Kidney tubule cell (primary cell): ENCODE measurements at regions not wholly inside any gene's neighbourhood (a gene's known extent, or its start where the extent isn't known, plus 50 kb on each side); places are given as distances from the start of the nearest gene placed in this dataset.
A peak's percentile ranks its signal among the peaks of the same experiment; 100 is the strongest.

Experiments
- DNase-seq: peaks from one replicate; pipeline ENCODE4 v3.0.0-alpha.2; 2018; ENCODE audit warnings: low spot score

DNA sequence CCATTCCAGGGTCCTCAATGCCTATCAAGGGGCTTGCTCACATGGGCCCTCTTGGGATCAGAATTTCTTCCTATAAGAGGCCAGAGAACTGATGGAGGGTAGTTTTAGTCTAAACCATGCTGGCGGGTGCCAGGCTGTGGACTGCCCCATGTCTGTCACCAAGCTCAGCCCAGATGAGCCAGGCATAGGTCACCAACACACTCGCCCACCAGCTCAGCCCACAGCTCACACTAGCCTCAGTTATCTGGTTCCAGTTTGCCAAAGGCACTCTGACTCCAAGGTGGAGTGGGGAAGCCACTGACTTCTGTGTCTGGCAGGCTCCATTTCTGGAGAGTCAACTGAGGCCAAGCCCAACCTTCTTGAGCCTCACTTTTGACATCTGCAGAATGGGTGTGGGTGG lies 50.7 kb upstream of the INSYN1 start:
- DNase-seq: no peak

DNA sequence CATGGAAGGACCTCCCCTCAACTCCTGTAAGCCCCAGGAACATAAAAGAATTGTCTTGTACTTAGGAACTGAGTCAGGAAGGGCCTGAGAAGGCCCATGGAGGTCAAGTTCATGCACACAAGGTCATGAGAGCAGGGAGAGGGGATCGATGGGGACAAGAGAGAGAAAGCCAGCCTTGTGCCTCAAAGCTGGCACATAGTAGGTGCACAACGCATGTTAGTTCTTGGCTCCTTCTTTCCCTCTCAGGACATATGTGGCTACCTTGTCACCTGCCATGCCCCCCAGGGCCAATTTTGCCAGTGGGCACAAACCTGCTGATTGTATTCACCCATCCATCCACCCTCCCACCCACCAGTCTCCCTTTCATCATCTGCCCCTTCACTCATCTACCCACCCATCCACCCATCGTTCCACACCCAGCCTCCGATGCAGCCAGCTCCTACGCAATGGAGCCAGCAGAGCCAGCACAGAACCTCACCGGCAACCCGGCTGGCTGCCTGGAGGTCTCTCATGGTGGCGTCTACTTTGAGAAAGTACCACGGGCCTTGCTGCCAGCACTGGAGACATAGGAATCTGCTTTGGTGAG lies 52.4 kb upstream of the INSYN1 start:
- no peak for DNase-seq

DNA sequence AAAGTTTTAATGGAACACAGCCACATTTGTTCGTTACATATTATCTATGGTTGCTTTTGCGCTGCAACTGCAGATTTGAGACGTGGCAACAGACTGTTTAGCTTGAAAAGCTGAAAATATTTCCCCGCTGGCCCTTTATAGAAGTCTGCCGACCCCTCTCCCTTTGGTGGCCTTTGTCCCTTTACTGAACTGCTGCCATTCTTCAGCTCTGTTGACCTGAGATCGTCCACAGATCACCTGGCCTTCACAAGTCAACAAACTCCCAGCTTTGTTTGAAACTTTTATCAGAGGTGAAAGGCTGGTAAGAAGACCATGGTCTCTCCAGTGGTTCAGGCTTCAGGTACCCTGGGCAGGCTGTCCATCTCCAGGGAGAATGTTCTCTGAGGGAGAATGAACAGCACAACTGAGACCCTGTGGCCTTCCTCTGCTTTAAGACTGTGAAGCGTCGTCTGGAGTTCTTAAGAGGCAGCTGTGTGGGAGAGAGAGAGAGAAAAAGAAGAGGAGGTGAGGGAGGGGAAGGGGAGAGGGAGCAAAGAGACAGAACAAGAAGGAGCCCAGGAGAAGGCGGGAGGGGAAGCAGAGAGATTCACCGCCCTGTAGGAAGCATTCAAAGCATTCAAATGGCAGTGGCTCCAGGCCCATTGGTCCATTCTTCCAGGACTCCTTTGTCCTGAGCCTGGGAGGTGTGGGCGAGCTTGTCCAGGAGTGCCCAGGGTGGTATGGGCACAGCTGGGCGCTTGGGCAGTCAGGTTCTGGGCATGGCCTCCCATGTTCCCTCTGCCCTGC lies 53.7 kb upstream of the INSYN1 start:
- no peak for DNase-seq

DNA sequence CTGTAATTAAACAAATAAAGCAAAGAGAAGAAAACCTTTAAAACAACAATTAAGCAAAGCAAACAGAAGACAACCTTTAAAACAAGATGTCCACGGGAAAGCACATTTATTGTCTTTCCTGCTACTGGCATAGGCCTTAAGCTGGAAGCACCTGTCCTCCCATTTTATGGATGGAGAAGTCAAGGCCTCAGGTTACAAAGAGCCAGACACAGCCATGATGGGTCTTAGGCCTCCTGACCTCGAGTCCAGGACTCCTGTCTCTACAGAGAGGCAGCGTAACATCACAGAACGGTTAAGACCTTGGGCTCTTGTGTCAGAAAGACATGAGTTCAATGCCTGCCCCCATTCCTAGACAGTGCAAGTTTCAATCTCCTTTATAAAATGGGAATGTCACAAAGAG lies 54.7 kb upstream of the INSYN1 start:
- DNase-seq: no peak

DNA sequence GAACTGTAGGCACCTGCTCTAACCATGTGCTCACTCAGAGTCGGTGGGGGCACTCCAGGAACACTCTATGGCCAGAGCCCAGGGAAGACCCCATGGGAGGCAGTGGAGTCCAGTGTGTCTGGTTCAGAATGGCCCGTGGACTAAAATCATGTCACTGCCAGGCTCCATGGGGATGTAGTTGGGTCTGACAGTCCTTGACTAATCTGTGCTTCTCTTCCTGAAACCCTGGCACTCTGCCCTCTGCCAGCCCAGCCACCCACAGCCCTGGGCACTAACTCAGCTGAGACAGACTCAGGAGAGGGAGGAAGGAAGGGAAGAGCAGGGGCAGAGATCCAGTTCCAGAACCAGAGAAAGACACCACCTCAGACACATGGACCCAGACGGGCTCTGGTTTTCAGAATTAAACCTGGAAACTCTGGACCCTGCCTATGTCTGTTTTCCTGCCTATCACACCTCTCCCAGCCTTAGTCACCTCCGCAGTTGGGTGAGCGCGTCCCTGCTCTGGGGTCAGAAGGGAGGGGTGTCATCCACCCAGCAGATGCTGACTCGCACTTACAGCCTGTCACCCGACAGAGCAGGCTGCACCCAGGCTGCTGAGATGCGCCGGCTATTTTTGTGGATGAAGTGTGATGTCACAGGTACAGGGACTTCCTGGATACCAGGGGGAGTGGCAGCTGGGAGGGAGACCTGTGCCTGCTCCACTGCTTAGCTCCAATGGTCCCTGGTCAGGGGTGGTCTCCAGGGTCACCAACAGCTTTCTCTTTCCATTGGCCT lies 56.8 kb upstream of the INSYN1 start:
- peak; percentile 93 for DNase-seq

DNA sequence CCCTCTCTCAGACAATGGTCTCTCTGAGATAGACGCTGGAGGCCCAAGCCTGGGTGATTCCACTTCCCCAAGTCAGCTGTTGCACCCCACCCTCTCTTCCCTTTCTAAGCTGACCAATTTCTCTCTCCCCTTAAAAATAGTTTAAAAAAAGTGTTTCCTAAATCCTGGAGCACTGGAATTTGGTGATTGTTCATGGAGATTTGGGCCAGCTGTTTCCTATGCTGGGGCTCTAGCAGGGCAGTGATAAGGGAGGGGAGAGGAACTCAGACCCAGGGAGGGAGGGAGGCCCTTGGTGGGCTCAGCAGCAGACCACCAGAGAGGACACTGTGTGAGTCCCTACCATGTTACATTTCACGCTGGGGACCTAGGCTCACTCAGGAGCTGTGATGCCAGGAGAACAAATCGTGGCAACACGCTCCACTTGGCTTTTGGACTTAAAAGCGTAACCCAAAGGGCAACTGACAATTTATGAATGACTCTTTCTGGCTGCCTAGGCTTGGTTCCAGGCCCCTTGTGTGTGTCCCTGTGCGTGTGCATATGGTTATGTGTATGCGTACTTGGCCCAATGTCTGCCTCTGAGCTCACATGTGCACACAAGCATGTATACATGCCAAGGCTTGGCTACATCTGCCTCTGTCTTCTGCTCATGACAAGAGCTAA lies 59.8 kb upstream of the INSYN1 start:
- no peak for DNase-seq

DNA sequence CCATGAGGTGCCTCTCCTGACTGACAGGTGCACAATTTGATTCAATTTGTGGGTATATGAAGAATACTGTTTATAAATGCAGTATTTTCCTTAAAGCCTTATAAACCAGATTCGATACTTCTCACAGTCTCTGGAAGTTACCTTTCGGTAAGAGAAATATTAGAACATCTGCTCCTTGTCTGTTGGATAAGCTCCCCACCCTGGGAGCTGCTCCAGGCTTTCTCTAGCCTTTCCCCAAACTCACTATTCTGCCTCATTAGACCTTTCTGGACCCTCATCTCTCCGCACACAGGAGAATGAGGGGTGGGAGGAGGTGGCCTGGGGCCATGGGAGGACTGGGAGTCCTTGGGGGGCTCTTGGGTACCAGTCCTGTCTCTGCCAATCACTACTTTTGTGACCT lies 59.8 kb upstream of the TBC1D21 start:
- no peak for DNase-seq

DNA sequence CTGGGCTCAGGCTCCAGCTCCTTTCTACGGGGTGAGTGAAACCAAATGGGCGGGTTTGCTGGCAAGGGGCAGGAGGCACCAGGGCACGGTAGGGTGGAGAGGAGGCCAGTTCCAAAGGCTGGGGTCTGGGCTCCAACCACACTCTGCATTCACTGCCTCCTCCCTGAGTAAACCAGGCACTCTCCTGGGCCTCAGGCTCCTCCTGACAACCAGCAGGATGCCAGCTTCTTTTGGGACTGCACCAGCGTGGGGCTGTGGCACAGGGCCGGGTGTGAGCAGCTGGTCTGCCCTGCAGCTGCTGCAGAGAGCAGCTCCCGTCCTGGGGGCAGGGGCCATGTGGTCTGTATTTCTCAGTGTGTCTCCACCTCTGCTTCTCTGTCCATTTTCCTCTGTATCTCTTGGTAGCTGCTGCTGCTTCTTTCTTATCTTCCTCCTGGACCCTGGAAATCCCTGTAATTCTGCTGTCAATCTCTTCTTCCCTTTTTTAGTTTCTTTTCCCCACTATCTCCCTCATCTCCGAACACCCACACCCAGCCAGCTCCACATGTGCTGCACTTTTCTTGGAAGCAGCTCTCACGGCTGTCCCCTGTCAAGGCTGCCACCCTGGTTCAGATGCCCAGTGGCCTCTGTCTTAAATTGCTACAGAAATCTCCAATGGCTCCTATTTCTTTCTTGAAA lies 54.9 kb upstream of the TBC1D21 start:
- DNase-seq: no peak

DNA sequence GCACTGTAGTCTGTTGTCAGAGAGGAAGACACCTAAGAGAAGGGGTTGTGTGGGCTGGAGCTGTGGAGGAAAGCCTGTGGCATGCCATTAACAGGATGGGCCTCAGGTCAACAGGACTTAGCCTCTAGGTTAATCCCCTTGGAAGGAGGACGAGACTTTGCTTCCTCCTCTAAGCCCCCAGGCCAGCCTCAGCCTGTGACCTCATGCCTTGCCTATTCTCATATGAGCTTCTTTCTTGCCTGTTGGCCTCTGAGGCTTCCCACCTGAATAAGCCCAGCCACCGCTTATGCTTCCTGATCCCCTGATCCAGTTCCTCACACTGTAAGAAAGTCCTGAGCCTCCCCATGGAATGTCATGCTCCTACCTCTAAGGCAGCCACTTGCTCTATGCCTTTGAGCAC lies 52.2 kb upstream of the TBC1D21 start:
- no peak for DNase-seq

DNA sequence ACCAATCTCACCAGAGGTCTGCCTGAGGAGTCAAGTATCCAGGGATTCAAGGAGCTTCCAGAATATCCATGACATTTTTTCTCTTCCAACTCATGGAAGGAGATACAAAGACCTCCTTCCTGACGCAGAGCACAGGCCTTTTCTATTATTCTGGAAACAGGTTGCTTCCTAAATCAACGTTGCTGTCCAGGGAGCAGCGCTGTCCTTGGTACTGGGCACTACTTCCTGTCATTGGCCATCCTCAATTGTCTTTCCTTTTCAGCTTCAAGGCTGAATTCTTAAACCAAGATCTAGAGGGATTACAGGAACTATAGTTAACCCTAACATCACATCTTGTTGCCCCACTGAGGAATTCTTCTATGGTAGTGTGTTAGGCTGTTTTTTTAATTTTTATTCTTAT lies 50.4 kb upstream of the TBC1D21 start:
- peak; percentile 17 for DNase-seq
